Suprapubic skin (tissue), 4 donors: ENCODE measurements at regions not wholly inside any gene's neighbourhood (a gene's known extent, or its start where the extent isn't known, plus 50 kb on each side); places are given as distances from the start of the nearest gene placed in this dataset.
A peak's percentile ranks its signal among the peaks of the same experiment; 100 is the strongest.

Experiments
- CTCF ChIP-seq, 2 donors: fragments of 200-600 bp in 1 of 2; fragments of 450-650 bp in 1 of 2; sonication (generic) in 1 of 2; IDR thresholded peaks; one replicate each; pipeline ENCODE4 v1.5.1; 2016 to 2019; ENCODE audit warnings: antibody characterized with exemption in 2 of 2, mild to moderate bottlenecking in 1 of 2, moderate library complexity in 1 of 2
- EP300 ChIP-seq: sonication (generic); formaldehyde crosslinking; IDR thresholded peaks from one replicate; pipeline ENCODE4 v1.6.1; 2017; ENCODE audit warnings: antibody characterized with exemption
- POLR2A ChIP-seq, 2 donors: fragments of 450-650 bp; IDR thresholded peaks; one replicate each; pipeline ENCODE4 v1.6.1; 2017; ENCODE audit warnings: antibody characterized with exemption in 2 of 2, mild to moderate bottlenecking in 2 of 2, moderate library complexity in 2 of 2
- POLR2AphosphoS5 ChIP-seq, 3 donors: sonication (generic); formaldehyde crosslinking; IDR thresholded peaks; one replicate each; pipeline ENCODE4 v1.6.1; 2017; ENCODE audit warnings: antibody characterized with exemption in 3 of 3

GRCh38 chr5:122515709-122516431 lies 203.8 kb downstream of the SNCAIP start:
- TF ChIP-seq CTCF (IDR thresholded peaks at IDR 0.05) (peak; percentile 41 to 51), POLR2AphosphoS5 (IDR thresholded peaks at IDR 0.05) (no peak), POLR2A (IDR thresholded peaks at IDR 0.05) (no peak), EP300 (no peak)
